ENCODE measurements at regions not wholly inside any gene's neighbourhood (a gene's known extent, or its start where the extent isn't known, plus 50 kb on each side); places are given as distances from the start of the nearest gene placed in this dataset.
"Not testable (repeated sequence)": the region's sequence is repeated elsewhere in the genome, so short reads cannot be mapped to it uniquely, and the experiment has no call there.

- no peak for DNase-seq (ENCODE audit: low spot score)
Observed at GRCh38 chr2:215794829-215795546, 218.4 kb downstream of the MREG start.

- DNase-seq (ENCODE audit: low spot score), result peak; percentile 12
Observed at GRCh38 chr2:215793747-215794595, 219.4 kb downstream of the MREG start.

GRCh38 chr2:215791481-215791937 lies 221.8 kb downstream of the MREG start:
- no peak for DNase-seq (ENCODE audit: low spot score)

- no peak for DNase-seq (ENCODE audit: low spot score)
Observed at GRCh38 chr2:215790523-215791421, 222.6 kb downstream of the MREG start.

- no peak for DNase-seq (ENCODE audit: low spot score)
Observed at GRCh38 chr2:215787565-215788178, 225.7 kb downstream of the MREG start.

GRCh38 chr2:215787025-215787424 lies 226.3 kb downstream of the MREG start:
- DNase-seq (ENCODE audit: low spot score), result no peak

GRCh38 chr2:215784371-215784783 lies 229.0 kb downstream of the MREG start:
- no peak for DNase-seq (ENCODE audit: low spot score)

GRCh38 chr2:215783640-215784039 lies 229.7 kb downstream of the MREG start:
- not testable (repeated sequence) for DNase-seq (ENCODE audit: low spot score)

- no peak for DNase-seq (ENCODE audit: low spot score)
Observed at GRCh38 chr2:215782965-215783364, 230.4 kb downstream of the MREG start.

- DNase-seq (ENCODE audit: low spot score), result no peak
Observed at GRCh38 chr2:215782295-215782694, 231.1 kb downstream of the MREG start.

GRCh38 chr2:215780907-215781685 lies 232.3 kb downstream of the MREG start:
- no peak for DNase-seq (ENCODE audit: low spot score)

GRCh38 chr2:215780313-215780712 lies 233.0 kb downstream of the MREG start:
- DNase-seq (ENCODE audit: low spot score), result no peak

GRCh38 chr2:215779912-215780311 lies 233.4 kb downstream of the MREG start:
- no peak for DNase-seq (ENCODE audit: low spot score)

- no peak for DNase-seq (ENCODE audit: low spot score)
Observed at GRCh38 chr2:215777465-215778044, 235.8 kb downstream of the MREG start.

- DNase-seq (ENCODE audit: low spot score), result no peak
Observed at GRCh38 chr2:215775106-215775505, 238.2 kb downstream of the MREG start.

- no peak for DNase-seq (ENCODE audit: low spot score)
Observed at GRCh38 chr2:215773728-215774127, 239.6 kb downstream of the MREG start.

GRCh38 chr2:215772634-215773563 lies 240.5 kb downstream of the MREG start:
- DNase-seq (ENCODE audit: low spot score), result no peak

- DNase-seq (ENCODE audit: low spot score), result no peak
Observed at GRCh38 chr2:215772003-215772402, 241.3 kb downstream of the MREG start.

- DNase-seq (ENCODE audit: low spot score), result no peak
Observed at GRCh38 chr2:215771241-215771640, 242.1 kb downstream of the MREG start.
